GM21723 (cell line): ENCODE measurements at regions not wholly inside any gene's neighbourhood (a gene's known extent, or its start where the extent isn't known, plus 50 kb on each side); places are given as distances from the start of the nearest gene placed in this dataset.
"Not testable (repeated sequence)": the region's sequence is repeated elsewhere in the genome, so short reads cannot be mapped to it uniquely, and the experiment has no call there.

Source experiments
- ATAC-seq: cut with Tn5 transposase; IDR thresholded peaks from one replicate; pipeline ENCODE4 v1.9.1; 2021; ENCODE audit warnings: mild to moderate bottlenecking, moderate library complexity; ENCODE audit not compliant: unreplicated experiment

DNA sequence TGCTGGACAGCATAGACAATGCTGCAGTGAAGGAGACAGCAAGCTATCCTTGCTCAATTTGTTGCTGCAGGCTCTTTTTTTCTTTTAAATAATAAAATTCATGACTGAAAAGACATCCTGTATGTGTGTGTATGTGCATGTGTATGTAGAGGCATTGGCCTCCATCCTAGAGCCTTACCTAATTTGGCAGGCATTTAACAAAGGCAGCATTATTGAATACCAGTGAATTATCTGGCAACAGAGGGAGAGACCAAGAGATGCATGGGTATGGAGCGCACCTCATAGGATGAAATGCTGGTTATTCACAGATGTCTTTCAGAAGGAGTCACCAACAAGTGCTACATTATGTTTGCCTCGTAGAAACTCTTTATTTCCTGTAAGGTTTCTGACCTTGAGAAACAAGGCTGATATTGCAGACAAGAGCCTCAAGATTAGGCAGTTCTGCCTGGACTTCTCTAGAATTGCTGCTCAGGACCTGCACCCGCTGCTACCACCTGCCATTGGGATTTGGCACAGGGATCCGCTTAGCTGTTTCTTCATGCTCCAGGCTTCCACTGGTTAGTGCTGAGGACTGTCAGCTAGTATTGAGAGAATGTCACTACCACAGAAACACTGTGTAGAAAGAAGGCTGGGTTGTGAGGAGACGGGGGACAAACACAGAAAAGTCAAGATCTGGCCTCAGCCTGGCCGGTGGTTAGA lies 247.7 kb upstream of the RFX3 start:
- no peak for ATAC-seq

DNA sequence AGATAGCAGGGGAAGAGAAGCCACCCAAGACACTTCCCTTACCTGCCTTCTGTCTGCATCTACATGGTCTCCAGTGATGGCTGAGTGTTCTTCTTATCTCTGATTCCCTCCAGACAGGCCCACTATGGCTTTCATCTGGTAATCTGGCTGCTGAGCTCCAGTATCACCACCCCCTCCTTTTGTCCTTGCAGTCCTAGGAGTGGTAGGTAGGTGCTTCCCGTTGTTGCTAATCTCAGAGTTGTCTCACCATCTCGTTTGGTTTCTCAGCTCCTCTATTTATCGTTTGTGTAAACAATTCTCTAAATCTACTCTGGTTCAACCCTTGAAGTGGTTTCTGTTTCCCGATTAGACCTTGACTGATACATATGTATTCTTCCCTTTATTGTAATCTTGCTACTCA lies 243.8 kb upstream of the RFX3 start:
- ATAC-seq: no peak

DNA sequence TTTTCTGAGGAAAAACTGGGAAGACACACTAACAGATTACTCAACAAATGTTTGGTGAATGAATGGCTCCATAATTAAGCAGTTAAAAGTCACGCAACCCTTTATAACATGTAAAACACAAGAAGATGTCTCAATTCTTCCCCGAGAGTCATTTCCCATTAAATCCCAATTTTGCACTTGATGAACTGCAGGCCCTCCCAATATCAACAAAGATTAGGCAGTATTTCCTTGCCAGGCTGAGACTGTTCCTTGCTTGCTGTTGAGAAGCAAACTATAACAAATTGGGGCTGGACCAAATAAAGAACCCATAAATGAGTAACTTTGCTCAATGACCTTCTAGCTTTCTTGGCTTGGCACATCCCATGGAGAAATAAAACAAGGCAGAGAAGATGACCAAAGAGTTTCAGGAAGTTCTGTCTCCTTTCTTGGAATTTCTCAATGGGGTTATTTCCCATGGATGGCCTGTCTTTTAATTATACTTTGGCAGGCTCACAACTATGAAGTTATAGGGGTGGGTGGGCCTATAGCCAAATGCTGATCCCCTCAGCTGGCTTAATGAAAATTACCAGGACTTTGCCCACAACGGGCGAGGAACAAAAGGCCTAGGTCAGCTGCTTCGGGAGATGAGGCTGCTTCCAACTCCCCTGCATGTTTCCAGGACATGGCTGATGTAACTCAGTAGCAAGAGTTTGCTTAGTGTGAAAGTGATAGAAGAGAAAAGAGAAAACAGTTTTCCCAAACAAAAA lies 243.1 kb upstream of the RFX3 start:
- ATAC-seq: no peak

DNA sequence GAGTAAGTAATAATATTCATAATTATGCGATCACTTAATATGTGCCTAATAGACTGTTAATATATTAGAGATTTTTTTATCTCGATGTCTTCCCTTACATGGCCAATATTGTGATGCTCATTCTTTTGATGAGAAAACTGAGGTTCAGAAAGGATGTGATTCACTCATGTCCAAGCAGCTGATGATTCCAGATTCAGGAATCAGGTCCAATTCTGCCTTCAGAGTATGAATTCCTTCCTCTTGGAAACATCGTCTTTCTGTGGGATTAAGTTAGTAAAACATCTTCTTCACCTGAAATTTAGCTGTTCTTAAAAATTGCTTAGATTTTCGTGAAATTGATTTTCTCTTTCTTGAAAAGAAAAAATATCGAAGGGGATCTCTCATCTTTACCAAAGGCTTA lies 242.5 kb upstream of the RFX3 start:
- ATAC-seq: no peak

DNA sequence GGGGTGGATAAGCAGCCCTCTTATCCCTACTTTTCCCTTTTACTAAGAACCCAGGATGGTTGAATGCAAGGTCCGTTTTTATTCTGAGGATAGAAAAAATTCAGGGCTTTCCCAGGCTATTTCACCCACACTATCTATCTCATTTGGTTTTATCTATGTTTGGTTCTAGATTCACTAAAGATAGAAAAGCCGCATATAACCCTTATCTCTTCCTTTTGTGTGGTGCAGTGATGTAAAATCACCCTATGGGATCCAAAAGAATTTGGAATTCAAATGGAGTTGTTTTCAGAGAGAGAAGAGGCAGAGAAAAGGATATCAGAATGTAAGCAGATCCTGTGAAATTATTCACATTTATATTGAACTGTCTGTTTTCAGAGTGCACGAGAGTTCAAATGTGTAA lies 236.3 kb upstream of the RFX3 start:
- ATAC-seq: no peak

DNA sequence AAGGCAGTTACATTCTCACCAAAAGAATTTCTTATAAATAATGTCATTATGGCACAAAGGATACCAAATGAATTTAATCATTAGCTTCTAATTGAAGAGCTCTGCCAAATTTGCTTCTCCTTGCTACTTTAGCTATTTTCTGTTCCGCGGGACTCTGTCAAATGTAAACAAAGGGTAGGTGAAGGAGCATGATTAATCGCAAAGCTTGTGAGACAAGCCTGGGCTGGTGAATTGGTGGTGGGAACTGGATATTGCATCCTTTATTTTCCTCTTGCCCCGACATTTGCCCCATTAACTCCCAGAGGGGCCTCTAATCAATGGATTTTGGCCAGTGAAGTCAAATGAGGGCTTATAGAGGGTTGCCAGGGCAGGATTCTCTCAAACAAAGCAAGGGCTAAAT lies 234.2 kb upstream of the RFX3 start:
- no peak for ATAC-seq

DNA sequence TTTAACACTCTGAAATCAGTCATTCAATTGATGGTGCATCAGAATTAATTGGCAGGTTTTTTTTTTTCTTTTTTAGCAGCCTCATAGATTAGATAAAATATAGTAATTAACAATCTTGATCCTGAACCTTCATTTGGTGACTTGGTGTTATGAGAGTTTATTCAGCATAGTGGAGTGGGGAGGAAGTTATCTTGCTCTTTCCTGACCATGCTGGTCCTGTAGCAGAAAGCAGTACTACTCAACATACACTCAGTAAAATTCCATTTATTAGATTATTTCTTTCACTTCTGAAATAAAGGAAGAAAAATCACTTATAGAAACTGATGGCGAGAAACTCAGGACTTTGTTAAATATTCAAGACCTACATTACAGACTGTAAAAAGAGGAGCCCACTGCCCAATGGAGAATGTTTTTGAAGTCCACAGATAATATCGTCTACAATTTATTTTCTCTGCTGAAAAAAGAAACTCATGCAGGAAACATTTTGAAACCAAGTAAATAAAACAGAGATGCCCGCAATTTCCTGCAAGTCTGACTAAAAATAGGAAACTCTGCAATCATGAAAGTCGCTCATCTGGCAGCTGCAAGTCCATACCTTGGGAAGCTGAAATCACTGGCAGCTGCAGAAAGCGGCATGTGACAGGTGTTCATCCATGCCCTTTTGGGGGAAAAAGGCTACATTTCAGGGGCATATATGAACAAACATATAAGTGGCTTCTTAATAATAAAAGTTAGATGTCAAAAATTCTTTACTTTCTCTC lies 233.2 kb upstream of the RFX3 start:
- ATAC-seq: no peak

DNA sequence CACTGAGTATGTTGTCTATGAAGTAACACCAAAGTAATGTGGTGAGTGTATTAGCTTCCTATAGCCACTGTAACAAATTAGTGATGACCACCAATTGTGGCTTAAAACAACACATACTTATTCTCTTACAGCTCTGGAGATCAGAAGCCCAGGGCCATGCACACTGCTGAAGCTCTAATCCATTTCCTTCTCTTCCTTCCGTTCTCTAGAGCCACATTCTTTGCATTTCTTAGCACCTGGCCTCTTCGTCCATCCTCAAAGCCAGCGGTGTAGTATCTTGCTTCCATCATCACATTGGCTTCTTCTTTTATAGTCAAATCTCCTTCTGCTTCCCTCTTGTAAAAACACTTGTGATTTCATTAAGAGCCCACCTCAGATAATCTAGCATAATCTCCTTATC lies 230.3 kb upstream of the RFX3 start:
- ATAC-seq: no peak

DNA sequence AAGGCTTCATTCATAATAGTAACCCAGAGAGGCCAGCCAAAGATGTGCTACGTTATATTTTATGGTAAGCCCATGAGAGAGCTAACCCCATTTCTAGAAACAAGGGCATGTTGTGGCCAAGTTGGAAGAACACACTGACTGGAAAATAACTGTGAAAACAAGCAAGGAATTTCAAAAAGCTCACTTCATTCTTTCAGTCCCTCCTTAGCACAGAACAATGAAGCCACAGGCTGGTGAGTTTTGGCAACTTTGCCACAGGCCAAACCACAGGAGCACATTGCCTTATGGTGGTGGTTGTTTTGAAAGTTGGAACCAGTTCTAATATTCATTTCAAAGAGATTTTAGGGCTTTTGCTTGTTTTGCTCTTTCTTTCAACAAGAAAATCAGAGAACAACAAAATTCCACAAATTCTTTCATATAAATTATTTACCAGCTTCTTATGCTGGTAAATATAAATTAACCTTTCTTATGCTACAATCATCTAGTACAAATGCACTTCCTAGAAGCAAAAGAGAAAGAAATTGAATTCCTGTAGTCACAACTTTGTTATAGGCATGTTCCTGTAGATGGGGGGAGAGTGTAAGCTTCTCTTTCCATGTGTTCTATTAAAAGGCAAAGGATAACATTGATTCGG lies 225.4 kb upstream of the RFX3 start:
- no peak for ATAC-seq

DNA sequence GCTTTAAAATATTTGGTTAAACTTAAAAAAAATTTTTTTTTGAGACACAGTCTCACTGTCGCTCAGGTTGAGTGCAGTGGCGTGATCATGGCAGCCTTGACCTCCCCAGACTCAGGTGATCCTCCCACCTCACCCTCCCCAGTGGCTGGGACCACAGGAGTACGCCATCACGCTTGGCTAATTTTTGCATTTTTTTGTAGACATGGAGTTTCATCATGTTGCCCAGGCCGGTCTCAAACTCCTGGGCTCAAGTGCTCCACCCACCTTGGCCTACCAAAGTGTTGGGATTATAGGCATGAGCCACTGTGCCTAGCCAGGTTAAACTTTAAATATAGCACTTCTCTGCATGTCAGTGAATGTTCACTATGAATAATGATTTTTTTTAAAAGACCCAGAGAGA lies 224.5 kb upstream of the RFX3 start:
- no peak for ATAC-seq

DNA sequence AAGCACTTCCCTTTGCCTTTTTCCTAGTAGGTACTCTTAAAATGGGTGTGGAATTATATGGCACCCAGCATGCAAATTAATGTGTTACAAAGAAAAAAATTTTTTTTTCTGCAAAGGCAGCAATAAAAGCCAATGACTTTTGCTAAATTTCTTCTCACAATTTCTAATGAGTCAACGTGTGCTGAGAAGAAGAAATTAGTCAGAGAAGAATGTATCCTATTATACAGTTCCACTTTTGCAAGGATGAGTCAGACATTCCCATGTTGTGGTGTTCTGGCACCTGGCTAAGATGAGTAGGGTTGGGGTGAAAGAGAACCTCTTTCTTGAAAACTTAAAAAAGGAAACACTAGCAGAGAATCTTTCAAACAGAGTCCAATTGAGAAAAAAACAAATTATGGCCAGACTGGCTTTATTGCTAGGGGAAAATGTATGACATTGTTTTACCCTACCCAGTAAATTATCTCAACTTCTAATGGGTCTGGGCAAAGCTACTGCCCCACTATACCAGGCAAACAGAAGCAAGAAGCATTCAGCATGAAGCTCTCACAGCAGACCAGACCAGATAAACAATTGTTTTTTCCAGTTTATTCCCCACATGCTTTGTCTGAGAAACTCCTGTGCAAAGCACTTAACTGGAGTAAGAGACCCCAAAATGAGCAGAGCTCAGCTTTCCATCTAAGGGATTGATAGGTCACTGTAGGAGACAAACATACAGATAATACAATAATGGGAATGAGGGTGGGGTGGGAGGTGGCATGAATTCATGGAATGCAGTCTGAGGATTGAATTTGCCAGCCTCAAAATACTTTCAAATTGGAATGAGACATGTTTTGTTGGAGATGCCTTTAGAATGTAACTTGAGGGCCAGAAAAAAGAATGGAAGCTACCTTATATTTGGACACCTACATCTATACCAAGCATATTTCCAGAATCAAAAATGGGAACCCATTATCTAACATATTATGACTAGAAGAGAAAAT lies 220.8 kb upstream of the RFX3 start:
- ATAC-seq: no peak

DNA sequence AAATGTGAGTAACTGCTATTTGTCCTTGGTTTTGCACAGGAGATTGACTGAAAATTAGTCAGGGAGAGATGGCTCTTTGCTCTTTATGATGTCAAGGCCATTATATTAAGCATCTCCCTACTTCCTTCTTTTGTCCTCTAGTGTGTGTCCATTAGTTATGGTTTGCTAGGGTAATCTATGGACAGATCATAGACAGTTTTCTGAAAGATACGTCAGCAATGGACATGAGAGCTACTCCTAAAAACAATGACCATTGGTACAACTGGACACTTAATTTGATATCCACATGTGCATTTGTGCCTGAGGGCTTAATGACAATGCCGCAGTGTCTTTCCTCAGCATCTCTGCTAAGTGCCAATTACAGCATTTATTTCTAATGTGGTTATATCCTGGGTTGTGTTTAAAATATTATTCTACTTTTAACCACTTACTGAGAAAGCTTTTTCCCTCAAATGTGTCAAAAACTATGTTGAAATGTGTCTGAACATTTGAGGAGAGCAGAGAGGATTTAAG lies 218.2 kb upstream of the RFX3 start:
- ATAC-seq: no peak

DNA sequence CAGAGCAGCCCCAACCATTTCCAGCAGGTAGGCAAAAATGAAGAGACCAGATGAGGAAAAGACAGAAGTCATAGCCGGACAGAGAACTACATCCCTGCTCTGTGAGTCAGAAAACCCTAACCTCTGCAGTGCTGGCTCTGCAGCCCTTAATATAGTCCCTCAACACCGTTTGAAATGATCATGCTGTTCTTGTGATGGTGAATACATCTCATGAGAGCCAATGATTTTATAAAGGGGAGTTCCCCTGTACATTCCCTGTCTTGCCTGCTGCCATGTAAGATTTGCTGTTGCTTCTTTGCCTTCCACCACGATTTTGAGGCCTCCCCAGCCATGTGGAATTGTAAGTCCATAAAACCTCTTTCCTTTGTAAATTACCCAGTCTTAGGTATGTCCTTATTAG lies 216.8 kb upstream of the RFX3 start:
- no peak for ATAC-seq

DNA sequence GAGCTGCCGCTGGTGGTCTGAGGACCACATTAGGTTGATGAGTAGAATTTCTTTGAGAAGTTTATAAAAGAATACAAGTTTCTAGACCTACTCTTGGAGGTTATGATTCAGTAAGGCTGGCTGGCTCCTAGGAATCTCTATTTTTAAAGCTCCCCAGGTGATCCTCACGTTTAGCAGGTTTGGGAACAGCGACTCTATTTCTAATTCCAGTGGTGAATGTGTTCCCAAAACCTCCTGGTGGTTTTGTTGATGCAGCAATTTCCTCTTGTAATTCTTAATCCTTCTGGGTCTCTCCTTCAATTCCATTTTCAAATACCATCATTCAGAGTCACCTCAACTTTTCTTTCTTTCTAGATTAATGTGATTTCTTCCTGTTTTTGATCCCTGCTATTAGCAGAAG lies 215.9 kb upstream of the RFX3 start:
- no peak for ATAC-seq

DNA sequence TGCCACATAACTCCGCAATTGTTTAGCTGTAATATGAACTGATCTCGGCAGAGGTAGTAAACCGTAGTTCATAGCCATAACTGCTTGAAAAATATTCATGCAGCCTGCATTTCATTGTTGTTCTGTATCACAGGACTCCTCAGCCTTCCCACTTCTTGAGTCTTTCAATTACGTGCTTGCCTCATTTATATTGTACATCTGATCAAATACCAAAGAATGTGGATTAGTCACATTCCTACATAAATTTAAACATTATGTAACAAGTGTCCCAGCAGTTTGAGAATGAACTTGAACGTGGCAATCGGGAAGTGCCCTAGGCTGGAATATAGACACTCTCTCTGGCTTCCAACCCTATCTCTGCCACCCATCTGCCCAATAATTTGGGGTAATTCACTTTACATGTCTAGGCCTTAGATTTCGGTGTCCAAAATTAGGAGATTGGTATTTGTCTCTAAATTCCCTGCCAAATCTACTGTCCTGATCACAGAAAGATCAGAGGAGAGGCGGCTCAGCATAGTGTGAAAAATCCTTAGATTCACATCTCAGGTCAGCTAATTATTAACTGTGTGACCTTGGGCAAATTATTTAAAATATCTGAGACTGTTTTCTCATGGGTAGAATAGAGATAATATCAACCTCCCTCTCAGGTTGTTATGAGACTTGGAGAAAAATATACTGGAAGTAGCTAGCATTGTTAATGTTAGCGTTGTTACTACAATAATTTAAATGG lies 215.1 kb upstream of the RFX3 start:
- ATAC-seq: no peak

DNA sequence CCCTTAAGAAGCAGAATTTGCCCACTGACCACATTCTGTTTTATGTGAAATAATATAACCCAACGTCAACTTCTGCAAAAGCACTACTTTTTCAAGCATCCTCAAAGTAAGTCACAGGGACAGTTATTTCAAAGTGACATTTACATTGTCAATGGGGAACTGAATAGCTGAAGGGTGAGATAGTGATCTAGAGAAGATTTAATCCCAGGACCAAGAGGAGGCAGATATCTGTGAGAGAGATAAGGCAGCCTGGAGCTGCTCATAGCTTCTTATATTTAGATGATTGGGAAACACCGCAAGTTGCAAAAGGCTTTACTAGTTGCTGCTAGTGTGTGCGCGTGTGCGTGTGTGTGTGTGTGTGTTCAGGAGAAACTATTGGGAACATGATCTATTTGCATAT lies 210.4 kb upstream of the RFX3 start:
- no peak for ATAC-seq

DNA sequence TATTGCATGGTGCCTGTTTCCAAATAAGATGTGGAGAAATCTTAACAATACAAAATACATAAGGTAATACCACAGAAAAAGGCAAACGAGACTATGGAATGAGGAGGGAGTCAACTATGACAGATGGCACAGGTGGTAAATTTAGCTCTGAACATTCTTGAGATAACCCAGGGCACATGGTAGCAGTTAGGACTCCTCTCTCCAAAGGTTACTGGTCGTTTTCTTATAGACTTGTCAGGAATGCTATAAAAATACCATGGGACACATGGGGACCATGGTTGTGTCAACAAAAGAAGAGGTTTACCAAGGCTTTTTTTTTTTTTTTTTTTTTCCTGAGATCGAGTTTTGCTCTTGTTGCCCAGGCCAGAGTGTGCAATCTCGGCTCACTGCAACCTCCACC lies 209.4 kb upstream of the RFX3 start:
- ATAC-seq: no peak

DNA sequence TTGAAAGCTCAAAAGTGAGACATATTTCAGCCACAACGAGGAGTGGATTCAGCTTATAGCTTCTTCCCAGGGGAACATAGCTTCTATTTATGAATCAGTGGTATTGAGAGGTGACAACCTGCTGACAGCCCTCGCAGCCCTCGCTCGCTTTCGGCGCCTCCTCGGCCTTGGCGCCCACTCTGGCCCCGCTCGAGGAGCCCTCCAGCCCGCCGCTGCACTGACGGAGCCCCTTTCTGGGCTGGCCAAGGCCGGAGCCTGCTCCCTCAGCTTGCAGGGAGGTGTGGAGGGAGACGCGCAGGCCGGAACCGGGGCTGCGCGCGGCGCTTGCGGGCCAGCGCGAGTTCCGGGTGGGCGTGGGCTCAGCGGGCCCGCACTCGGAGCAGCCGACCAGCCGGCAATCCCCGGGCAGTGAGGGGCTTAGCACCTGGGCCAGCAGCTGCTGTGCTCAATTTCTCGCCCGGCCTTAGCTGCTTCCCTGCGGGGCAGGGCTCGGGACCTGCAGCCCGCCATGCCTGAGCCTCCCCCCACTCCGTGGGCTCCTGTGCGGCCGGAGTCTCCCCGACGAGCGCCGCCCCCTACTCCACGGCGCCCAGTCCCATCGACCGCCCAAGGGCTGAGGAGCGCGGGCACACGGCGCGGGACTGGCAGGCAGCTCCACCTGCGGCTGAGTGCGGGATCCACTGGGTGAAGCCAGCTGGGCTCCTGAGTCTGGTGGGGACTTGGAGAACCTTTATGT lies 207.9 kb upstream of the RFX3 start:
- ATAC-seq: not testable (repeated sequence)

DNA sequence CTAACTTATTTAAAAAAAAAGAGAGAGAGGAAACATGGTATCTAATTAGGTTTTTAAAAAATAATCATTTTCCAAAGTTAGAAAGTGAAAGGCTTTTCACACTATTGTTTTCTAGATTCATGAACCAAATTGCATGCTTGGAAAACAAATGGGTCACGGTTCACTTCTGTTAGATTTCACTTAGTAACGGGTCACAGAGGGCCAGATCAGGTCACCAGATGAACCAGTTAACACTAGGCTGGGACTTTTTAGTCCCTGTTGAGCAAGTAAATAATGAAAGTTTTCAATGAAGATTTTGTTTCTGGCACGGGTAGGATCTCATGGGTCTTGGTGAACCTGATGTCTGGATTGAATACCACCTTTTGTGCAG lies 207.2 kb upstream of the RFX3 start:
- ATAC-seq: no peak
